ENCODE measurements at regions not wholly inside any gene's neighbourhood (a gene's known extent, or its start where the extent isn't known, plus 50 kb on each side); places are given as distances from the start of the nearest gene placed in this dataset.
A peak's percentile ranks its signal among the peaks of the same experiment; 100 is the strongest.

GRCh38 chr12:86530996-86531655, 274.9 kb upstream of the MGAT4C start:
- no peak overlapping the region for H3K4me3 Mint-ChIP-seq
- no peaks in the 10 kb centered on the region for H3K4me1 Mint-ChIP-seq (ENCODE audit: low read depth)
- H3K4me3 ChIP-seq (ENCODE audit: low read length): no peak overlapping the region
- H3K36me3 Mint-ChIP-seq (ENCODE audit: low read depth): no peaks in the 10 kb centered on the region
- no peaks in the 10 kb centered on the region for H3K4me1 ChIP-seq (ENCODE audit: insufficient read depth, low read length)
- H3K9me3 Mint-ChIP-seq: peaks cover 2% of the 10 kb centered on the region
- H3K27me3 Mint-ChIP-seq: no peaks in the 10 kb centered on the region
- intact Hi-C loops (cut with DNase I, micrococcal nuclease): no loop called here
- TF ChIP-seq CTCF (IDR thresholded peaks at IDR 0.05): no peak
- ATAC-seq (ENCODE audit: poor library complexity) (no peak), DNase-seq (no peak)
- no peak overlapping the region for H3K27ac ChIP-seq (ENCODE audit: low read depth in 1 of 2, low read length in 2 of 2)
- H3K27me3 ChIP-seq (ENCODE audit: control insufficient read depth in 1 of 2, insufficient read depth in 2 of 2, low read length in 2 of 2): no peaks in the 10 kb centered on the region
- peaks cover 0 to 7% of the 10 kb centered on the region in 2 experiments for H3K9me3 ChIP-seq (ENCODE audit: control insufficient read depth in 1 of 2, insufficient read depth in 1 of 2, low read length in 2 of 2)
- H3K36me3 ChIP-seq (ENCODE audit: insufficient read depth, low read length): no peaks in the 10 kb centered on the region
- ChIA-PET POLR2A (no interaction called here), CTCF (no interaction called here)
- H3K27ac Mint-ChIP-seq: no peak overlapping the region

- H3K9me3 Mint-ChIP-seq: peaks cover 8% of the 10 kb centered on the region
- Histone ChIP-seq H3K9me3 (ENCODE audit: control insufficient read depth in 1 of 2, insufficient read depth in 1 of 2, low read length in 2 of 2) (peaks cover 0 to 13% of the 10 kb centered on the region in 2 experiments), H3K27me3 (ENCODE audit: control insufficient read depth in 1 of 2, insufficient read depth in 2 of 2, low read length in 2 of 2) (no peaks in the 10 kb centered on the region), H3K27ac (ENCODE audit: low read depth in 1 of 2, low read length in 2 of 2) (no peak overlapping the region), H3K36me3 (ENCODE audit: insufficient read depth, low read length) (no peaks in the 10 kb centered on the region), H3K4me1 (ENCODE audit: insufficient read depth, low read length) (no peaks in the 10 kb centered on the region), H3K4me3 (ENCODE audit: low read length) (no peak overlapping the region)
- H3K36me3 Mint-ChIP-seq (ENCODE audit: low read depth): no peaks in the 10 kb centered on the region
- no peak for TF ChIP-seq CTCF (IDR thresholded peaks at IDR 0.05)
- ATAC-seq (ENCODE audit: poor library complexity) (no peak), DNase-seq (peak in 1 of 14 experiments; percentile 6)
- no peak overlapping the region for H3K4me3 Mint-ChIP-seq
- POLR2A ChIA-PET: no interaction called here
- no peak overlapping the region for H3K27ac Mint-ChIP-seq
- no peaks in the 10 kb centered on the region for H3K4me1 Mint-ChIP-seq (ENCODE audit: low read depth)
- CTCF ChIA-PET: no interaction called here
- no peaks in the 10 kb centered on the region for H3K27me3 Mint-ChIP-seq
- intact Hi-C loops (cut with DNase I, micrococcal nuclease): no loop called here
Measured at GRCh38 chr12:86526060-86526595, 269.9 kb upstream of the MGAT4C start.

- Mint-ChIP-seq H3K4me3 (no peak overlapping the region), H3K9me3 (peaks cover 11% of the 10 kb centered on the region), H3K27ac (no peak overlapping the region), H3K4me1 (ENCODE audit: low read depth) (no peaks in the 10 kb centered on the region), H3K27me3 (no peaks in the 10 kb centered on the region), H3K36me3 (ENCODE audit: low read depth) (no peaks in the 10 kb centered on the region)
- H3K36me3 ChIP-seq (ENCODE audit: insufficient read depth, low read length): no peaks in the 10 kb centered on the region
- H3K4me1 ChIP-seq (ENCODE audit: insufficient read depth, low read length): no peaks in the 10 kb centered on the region
- no peak overlapping the region for H3K4me3 ChIP-seq (ENCODE audit: low read length)
- DNase-seq (no peak), ATAC-seq (ENCODE audit: poor library complexity) (no peak)
- TF ChIP-seq CTCF (IDR thresholded peaks at IDR 0.05): no peak
- no peak overlapping the region for H3K27ac ChIP-seq (ENCODE audit: low read depth in 1 of 2, low read length in 2 of 2)
- H3K9me3 ChIP-seq (ENCODE audit: control insufficient read depth in 1 of 2, insufficient read depth in 1 of 2, low read length in 2 of 2): peaks cover 0 to 13% of the 10 kb centered on the region in 2 experiments
- no peaks in the 10 kb centered on the region for H3K27me3 ChIP-seq (ENCODE audit: control insufficient read depth in 1 of 2, insufficient read depth in 2 of 2, low read length in 2 of 2)
- ChIA-PET CTCF (no interaction called here), POLR2A (no interaction called here)
- intact Hi-C loops (cut with DNase I, micrococcal nuclease): no loop called here
Measured at GRCh38 chr12:86523844-86524243, 267.7 kb upstream of the MGAT4C start.

All from CD4-positive, alpha-beta T cell (primary cell).